ENCODE measurements at regions not wholly inside any gene's neighbourhood (a gene's known extent, or its start where the extent isn't known, plus 50 kb on each side); places are given as distances from the start of the nearest gene placed in this dataset.

DNA sequence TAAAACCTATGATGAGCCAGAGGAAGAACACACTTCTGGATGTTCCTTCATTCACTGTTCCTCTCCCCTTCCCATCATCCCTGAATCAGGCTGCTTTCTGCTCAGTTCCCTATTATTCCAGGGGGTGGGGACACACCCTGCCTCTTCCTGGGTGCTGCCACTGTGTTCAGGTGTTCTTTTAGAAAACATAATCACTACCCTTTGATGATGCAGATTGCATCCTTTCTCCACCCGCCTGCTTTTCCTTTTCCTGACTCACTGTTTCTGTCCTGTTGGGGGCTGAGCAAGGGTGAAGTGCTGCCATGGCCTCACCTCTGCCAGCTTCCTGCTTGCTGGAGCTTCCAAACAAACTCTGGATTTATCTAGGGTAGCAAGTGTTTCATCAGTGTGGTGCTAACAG, 331.9 kb upstream of the GRIA1 start:
- H2AFZ ChIP-seq (ENCODE audit: control insufficient read depth, low read depth, low read length) = no peak overlapping the region

More for the DNA sequence above, 331.9 kb upstream of the GRIA1 start:
- FAIRE-seq = no peak
- Histone ChIP-seq H3K9ac (ENCODE audit: control insufficient read depth, insufficient read depth, low read length) (no peak overlapping the region), H3K79me2 (ENCODE audit: control insufficient read depth, insufficient read depth, low read length) (no peaks in the 10 kb centered on the region), H3K4me1 (ENCODE audit: control insufficient read depth, insufficient read depth, low read length) (no peaks in the 10 kb centered on the region), H3K36me3 (ENCODE audit: control insufficient read depth in 2 of 2, insufficient read depth in 2 of 2, low read length in 1 of 2) (no peaks in the 10 kb centered on the region), H3K27me3 (replicated peaks in 1 of 2; ENCODE audit: control insufficient read depth in 2 of 2, insufficient read depth in 2 of 2, low read length in 1 of 2) (no peaks in the 10 kb centered on the region), H4K20me1 (ENCODE audit: control insufficient read depth, insufficient read depth) (no peaks in the 10 kb centered on the region), H3K9me3 (replicated peaks; ENCODE audit: control insufficient read depth, insufficient read depth, low read length) (no peaks in the 10 kb centered on the region), H3K4me3 (no peak overlapping the region), H3K27ac (ENCODE audit: control insufficient read depth, insufficient read depth) (no peak overlapping the region), H3K4me2 (ENCODE audit: control insufficient read depth, insufficient read depth) (no peak overlapping the region)
- ChIA-PET SMC1A (ENCODE audit: uncharacterized antibody, unreplicated experiment) (interaction anchor here (1.4 kb wide), 1 partner anchor 11 kb away, joined by 4 read pairs; no protein-coding TSS in a partner anchor), POLR2A (no interaction called here), CTCF (no interaction called here), RAD21 (ENCODE audit: unreplicated experiment) (no interaction called here)
- in situ Hi-C loops (cut with MboI) (no loop called here), intact Hi-C loops (cut with micrococcal nuclease; ENCODE audit: unreplicated experiment) (no loop called here)
- TF ChIP-seq, protein P1, sequence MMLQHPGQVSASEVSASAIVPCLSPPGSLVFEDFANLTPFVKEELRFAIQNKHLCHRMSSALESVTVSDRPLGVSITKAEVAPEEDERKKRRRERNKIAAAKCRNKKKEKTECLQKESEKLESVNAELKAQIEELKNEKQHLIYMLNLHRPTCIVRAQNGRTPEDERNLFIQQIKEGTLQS (IDR thresholded peaks at IDR 0.05; ENCODE audit: borderline replicate concordance, extremely low read depth, low read depth, low read length) = no peak
- no peak for TF ChIP-seq ESRRA (IDR thresholded peaks at IDR 0.05; ENCODE audit: low read length)
- TF ChIP-seq BCL3 (IDR thresholded peaks at IDR 0.05; ENCODE audit: borderline replicate concordance, insufficient read depth, low read depth, low read length, poor library complexity, severe bottlenecking) = no peak
- no peak for TF ChIP-seq SRF (IDR thresholded peaks at IDR 0.05; ENCODE audit: low read depth in 2 of 2, low read length in 2 of 2)
- TF ChIP-seq NR2C2 (IDR thresholded peaks at IDR 0.05; ENCODE audit: borderline replicate concordance, control insufficient read depth, insufficient read length, low read depth) = no peak
- TF ChIP-seq MXI1 (IDR thresholded peaks at IDR 0.05; ENCODE audit: low read depth, low read length) = no peak
- TF ChIP-seq CHD4 (IDR thresholded peaks at IDR 0.05) = no peak
- TF ChIP-seq POLR2AphosphoS5 (IDR thresholded peaks at IDR 0.05; ENCODE audit: low read length) = no peak
- no peak for TF ChIP-seq IKZF1 (conservative IDR thresholded peaks at IDR 0.05)
- no peak for TF ChIP-seq NR2F1 (conservative IDR thresholded peaks at IDR 0.05)
- no peak for TF ChIP-seq DPF2 (IDR thresholded peaks at IDR 0.05)
- TF ChIP-seq ZNF24 (IDR thresholded peaks at IDR 0.05) = no peak
- no peak for TF ChIP-seq ZNF622 (IDR thresholded peaks at IDR 0.05)
- TF ChIP-seq RFX5 (IDR thresholded peaks at IDR 0.05; ENCODE audit: low read depth, low read length) = no peak
- TF ChIP-seq ZBTB4 (CRISPR knock-in tag; IDR thresholded peaks at IDR 0.05) = no peak
- TF ChIP-seq CREB1 (IDR thresholded peaks at IDR 0.05; ENCODE audit: low read depth) = no peak
- no peak for TF ChIP-seq STAT1 (conservative IDR thresholded peaks at IDR 0.05)
- TF ChIP-seq PAX5 (IDR thresholded peaks at IDR 0.05; ENCODE audit: borderline replicate concordance, low read depth, low read length) = no peak
- TF ChIP-seq CREM (IDR thresholded peaks at IDR 0.05; ENCODE audit: low read depth) = no peak
- WGBS (ENCODE audit: insufficient coverage, insufficient replicate concordance, low lambda C conversion rate, missing lambda C conversion rate) = 8% methylated on average over 1 of the region's 1 CpG
- no TSS peak for BruUV-seq (replicated peaks)
- ATAC-seq = no peak
- no peak for DNase-seq (ENCODE audit: low read depth, low spot score)
